ENCODE measurements at regions not wholly inside any gene's neighbourhood (a gene's known extent, or its start where the extent isn't known, plus 50 kb on each side); places are given as distances from the start of the nearest gene placed in this dataset.
"Not testable (repeated sequence)": the region's sequence is repeated elsewhere in the genome, so short reads cannot be mapped to it uniquely, and the experiment has no call there.

DNA sequence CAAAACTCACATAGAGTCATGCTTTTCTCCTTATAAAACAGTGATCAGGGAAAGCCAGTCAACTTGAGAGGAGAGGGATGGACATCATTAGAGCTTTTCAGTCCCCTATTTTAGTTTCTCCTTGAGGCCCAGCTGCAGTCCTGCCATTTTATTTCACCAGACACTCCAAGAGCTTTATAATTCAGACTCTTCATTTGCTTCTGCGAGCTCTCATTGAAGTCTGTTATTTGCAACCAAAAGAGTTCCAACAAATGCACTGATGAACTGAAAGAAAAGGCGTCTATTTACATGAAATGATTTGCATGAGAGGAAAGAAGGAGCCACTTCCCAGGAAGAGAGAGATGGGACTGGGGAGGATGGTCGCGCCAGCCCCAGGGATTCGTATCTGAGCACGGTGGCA, 86.8 kb downstream of the NDUFA12 start:
- H3K4me1 ChIP-seq (ENCODE audit: control insufficient read depth, insufficient read depth, low read length, unreplicated experiment): no peaks in the 10 kb centered on the region
- H3K27ac ChIP-seq (ENCODE audit: low read depth, low read length): no peak overlapping the region
- H3K79me2 ChIP-seq (ENCODE audit: control insufficient read depth, insufficient read depth, low read length, unreplicated experiment): no peaks in the 10 kb centered on the region
- no peak overlapping the region for H2AFZ ChIP-seq (ENCODE audit: low read length, unreplicated experiment)
- H3K27me3 ChIP-seq (ENCODE audit: insufficient read depth, low read length): peaks cover 9% of the 10 kb centered on the region; the same call in 1 of the 2 replicates
- H3K36me3 ChIP-seq (ENCODE audit: insufficient read depth, low read length): no peaks in the 10 kb centered on the region
- no peak overlapping the region for H3K4me3 ChIP-seq (ENCODE audit: low read depth, low read length)

DNA sequence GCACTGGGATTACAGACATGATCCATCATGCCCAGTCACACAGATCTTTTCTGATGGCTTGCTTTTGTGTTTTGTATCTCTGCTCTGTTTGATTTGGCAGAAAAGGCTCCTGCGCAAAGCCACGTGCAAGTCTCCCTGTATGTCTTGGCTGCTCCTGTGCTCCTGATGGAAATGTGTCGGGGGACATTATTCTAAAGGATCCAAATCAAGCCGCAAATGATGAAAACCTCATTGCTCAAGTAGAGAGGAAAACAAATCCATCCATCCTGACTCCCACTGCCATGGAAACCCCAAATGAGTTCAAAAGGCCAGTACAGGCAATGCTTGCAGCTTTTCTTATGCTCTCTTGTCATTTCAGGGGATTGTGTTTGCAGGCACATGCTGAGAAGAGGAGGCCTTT, 93.8 kb downstream of the NDUFA12 start:
- no peak overlapping the region for H3K4me3 ChIP-seq (ENCODE audit: low read depth, low read length)
- no peak overlapping the region for H2AFZ ChIP-seq (ENCODE audit: low read length, unreplicated experiment)
- no peak overlapping the region for H3K27ac ChIP-seq (ENCODE audit: low read depth, low read length)
- H3K27me3 ChIP-seq (ENCODE audit: insufficient read depth, low read length): peaks cover 46% of the 10 kb centered on the region
- no peaks in the 10 kb centered on the region for H3K36me3 ChIP-seq (ENCODE audit: insufficient read depth, low read length)
- H3K79me2 ChIP-seq (ENCODE audit: control insufficient read depth, insufficient read depth, low read length, unreplicated experiment): no peaks in the 10 kb centered on the region
- H3K4me1 ChIP-seq (ENCODE audit: control insufficient read depth, insufficient read depth, low read length, unreplicated experiment): no peaks in the 10 kb centered on the region

DNA sequence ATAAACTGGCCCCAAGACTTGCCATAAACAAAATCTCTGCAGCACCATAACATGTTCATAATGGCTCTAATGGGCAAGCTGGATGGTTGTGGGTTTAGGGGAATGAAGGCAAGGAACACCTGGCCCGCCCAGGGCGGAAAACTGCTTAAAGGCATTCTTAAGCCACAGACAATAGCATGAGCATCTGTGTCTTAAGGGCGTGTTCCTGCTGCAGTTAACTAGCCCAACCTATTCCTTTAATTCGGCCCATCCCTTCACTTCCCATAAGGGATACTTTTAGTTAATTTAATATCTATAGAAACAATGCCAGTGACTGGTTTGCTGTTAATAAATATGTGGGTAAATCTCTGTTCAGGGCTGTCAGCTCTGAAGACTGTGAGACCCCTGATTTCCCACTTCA, 97.7 kb downstream of the NDUFA12 start:
- not testable (repeated sequence) for H3K27ac ChIP-seq (ENCODE audit: low read depth, low read length); H3K4me3 ChIP-seq (ENCODE audit: low read depth, low read length); H3K36me3 ChIP-seq (ENCODE audit: insufficient read depth, low read length); H3K79me2 ChIP-seq (ENCODE audit: control insufficient read depth, insufficient read depth, low read length, unreplicated experiment); H3K4me1 ChIP-seq (ENCODE audit: control insufficient read depth, insufficient read depth, low read length, unreplicated experiment); H2AFZ ChIP-seq (ENCODE audit: low read length, unreplicated experiment)
- H3K27me3 ChIP-seq (ENCODE audit: insufficient read depth, low read length): peaks cover 34% of the 10 kb centered on the region

DNA sequence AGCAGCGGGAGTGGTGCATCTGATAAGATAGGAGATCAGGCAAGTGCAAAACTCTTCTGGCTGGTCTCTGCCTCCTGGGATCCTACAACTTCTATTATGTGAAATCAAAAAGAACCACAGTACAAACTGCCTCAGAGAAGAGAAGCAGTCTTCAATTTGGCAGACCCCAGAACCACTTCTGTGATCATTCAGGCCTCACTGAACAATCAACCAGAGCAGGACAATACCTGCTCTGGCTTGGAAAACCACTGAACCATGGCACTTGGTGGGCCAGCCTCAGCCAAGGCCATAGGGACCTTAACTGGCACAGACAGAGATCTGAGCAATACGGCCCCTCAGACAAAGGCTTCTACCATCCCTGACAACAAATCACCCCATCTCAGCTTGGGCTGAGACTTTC, 103.0 kb downstream of the NDUFA12 start:
- H3K27ac ChIP-seq (ENCODE audit: low read depth, low read length): no peak overlapping the region
- H3K4me3 ChIP-seq (ENCODE audit: low read depth, low read length): no peak overlapping the region
- H3K36me3 ChIP-seq (ENCODE audit: insufficient read depth, low read length): no peaks in the 10 kb centered on the region
- H3K79me2 ChIP-seq (ENCODE audit: control insufficient read depth, insufficient read depth, low read length, unreplicated experiment): no peaks in the 10 kb centered on the region
- peaks cover 16% of the 10 kb centered on the region; the same call in 1 of the 2 replicates for H3K27me3 ChIP-seq (ENCODE audit: insufficient read depth, low read length)
- H2AFZ ChIP-seq (ENCODE audit: low read length, unreplicated experiment): no peak overlapping the region
- no peaks in the 10 kb centered on the region for H3K4me1 ChIP-seq (ENCODE audit: control insufficient read depth, insufficient read depth, low read length, unreplicated experiment)

DNA sequence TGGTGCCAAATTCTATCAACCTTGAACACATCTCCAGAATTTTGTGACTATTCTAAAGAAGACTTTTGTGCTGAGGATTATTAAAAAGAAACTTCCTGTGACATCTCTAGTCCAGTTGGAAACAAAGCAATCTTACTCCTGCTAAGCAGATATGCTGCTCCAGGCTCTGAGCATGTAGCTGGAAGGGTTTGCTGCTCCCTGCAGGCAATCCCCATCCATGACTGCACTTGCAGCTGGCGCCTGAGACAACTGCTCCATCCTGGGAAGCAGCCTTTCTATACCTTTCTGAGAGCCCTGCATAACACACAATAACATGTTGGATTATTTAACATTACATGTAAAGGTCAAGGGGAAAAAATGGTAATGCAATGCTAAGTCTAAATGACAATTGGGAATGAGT, 105.1 kb downstream of the NDUFA12 start:
- Histone ChIP-seq H3K36me3 (ENCODE audit: insufficient read depth, low read length) (no peaks in the 10 kb centered on the region), H3K27me3 (ENCODE audit: insufficient read depth, low read length) (peaks cover 19% of the 10 kb centered on the region)

DNA sequence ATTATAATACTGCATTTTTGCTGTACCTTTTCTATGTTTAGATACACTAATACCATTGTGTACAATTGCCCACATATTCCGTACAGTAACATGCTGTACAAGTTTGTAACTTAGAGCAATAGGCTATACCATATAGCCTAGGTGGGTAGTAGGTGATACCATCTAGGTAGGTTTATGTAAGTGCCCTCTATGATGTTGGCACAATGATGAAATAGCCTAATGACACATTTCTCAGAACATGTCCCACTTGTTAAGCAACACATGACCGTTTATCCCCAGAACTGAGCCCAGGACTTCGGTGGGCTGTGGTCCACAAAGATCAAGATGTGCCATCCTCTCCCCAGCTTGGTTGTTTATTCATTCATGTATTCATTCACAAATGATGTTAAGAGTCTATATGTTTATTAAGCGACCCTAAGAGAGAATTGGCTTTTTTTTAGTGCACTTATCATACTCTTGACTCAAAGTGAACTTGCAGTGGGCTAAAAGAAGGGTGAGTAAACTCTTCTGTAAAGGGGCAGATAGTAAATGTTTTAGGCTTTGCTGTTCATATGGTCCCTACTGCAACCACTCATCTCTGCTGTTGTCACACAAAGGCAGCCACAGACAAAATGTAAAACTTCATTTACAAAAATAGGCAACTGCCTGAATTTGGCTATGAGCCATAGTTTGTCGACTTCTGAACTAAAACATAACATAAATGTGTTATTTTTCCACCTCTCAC, 110.8 kb downstream of the NDUFA12 start:
- Histone ChIP-seq H3K27ac (ENCODE audit: low read depth, low read length) (no peak overlapping the region), H3K4me3 (ENCODE audit: low read depth, low read length) (no peak overlapping the region), H3K27me3 (ENCODE audit: insufficient read depth, low read length) (peaks cover 15% of the 10 kb centered on the region), H3K79me2 (ENCODE audit: control insufficient read depth, insufficient read depth, low read length, unreplicated experiment) (no peaks in the 10 kb centered on the region), H3K4me1 (ENCODE audit: control insufficient read depth, insufficient read depth, low read length, unreplicated experiment) (no peaks in the 10 kb centered on the region), H3K36me3 (ENCODE audit: insufficient read depth, low read length) (no peaks in the 10 kb centered on the region), H2AFZ (ENCODE audit: low read length, unreplicated experiment) (no peak overlapping the region)

More for the DNA sequence above, 105.1 kb downstream of the NDUFA12 start:
- Histone ChIP-seq H2AFZ (ENCODE audit: low read length, unreplicated experiment) (no peak overlapping the region), H3K4me1 (ENCODE audit: control insufficient read depth, insufficient read depth, low read length, unreplicated experiment) (no peaks in the 10 kb centered on the region), H3K27ac (ENCODE audit: low read depth, low read length) (no peak overlapping the region), H3K79me2 (ENCODE audit: control insufficient read depth, insufficient read depth, low read length, unreplicated experiment) (no peaks in the 10 kb centered on the region), H3K4me3 (ENCODE audit: low read depth, low read length) (no peak overlapping the region)

DNA sequence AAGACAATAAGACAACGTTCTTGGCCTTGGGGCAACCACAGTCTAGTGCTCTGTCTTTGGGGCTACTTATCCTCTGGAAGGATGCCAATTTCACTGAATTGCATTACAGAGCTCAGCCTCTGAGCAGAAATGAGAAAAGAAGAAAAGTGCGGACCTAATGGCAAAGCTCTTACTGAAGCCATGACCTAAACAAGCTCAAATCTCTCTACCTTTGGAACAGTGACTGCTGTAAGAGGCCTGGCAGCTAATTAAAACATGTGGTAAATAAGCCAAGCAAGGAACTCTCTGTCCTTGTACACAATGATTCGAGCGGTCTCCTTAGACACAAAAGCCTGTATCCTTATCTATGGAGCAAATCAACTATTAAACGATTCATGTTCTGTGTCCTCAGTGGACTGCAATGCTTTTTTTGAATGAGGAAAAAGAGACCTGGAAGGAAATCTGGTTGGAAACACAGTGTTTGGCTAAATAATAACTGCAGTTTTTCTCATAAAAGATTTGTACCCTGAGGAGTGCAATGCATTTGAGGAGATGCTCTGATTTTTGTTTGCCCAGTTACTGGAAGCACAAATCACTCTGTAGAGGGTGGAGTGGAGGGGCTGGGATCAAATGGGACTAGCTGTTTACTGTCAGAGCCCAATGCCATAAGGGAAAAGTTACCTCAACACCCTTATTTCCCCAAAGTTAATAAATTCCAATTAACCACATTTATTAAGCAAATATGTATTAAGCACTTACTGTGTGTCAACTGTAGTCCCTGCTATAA, 113.9 kb downstream of the NDUFA12 start:
- H3K36me3 ChIP-seq (ENCODE audit: insufficient read depth, low read length): no peaks in the 10 kb centered on the region
- no peaks in the 10 kb centered on the region for H3K79me2 ChIP-seq (ENCODE audit: control insufficient read depth, insufficient read depth, low read length, unreplicated experiment)
- peaks cover 30% of the 10 kb centered on the region for H3K27me3 ChIP-seq (ENCODE audit: insufficient read depth, low read length)
- no peak overlapping the region for H2AFZ ChIP-seq (ENCODE audit: low read length, unreplicated experiment)
- no peak overlapping the region for H3K27ac ChIP-seq (ENCODE audit: low read depth, low read length)
- no peak overlapping the region for H3K4me3 ChIP-seq (ENCODE audit: low read depth, low read length)
- H3K4me1 ChIP-seq (ENCODE audit: control insufficient read depth, insufficient read depth, low read length, unreplicated experiment): no peaks in the 10 kb centered on the region

DNA sequence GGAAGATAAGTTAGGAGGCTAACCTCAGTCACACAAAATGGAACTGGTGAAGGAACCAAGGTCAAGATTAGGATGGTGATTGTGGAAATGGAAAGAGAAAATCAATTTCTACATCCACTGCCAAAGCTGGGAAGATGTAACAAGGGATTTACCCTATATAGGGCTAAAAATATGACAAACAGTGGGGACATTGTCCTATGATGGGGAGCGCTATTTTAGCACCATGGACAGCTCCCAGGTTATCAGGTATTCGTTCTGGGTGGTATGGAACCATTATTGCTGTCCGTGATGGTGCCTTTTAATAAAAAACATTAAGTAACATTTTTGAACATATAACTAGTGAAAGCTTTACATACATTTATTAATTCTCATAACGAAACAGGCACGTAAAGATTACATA, 124.0 kb downstream of the NDUFA12 start:
- no peak overlapping the region for H3K4me3 ChIP-seq (ENCODE audit: low read depth, low read length)
- no peaks in the 10 kb centered on the region for H3K36me3 ChIP-seq (ENCODE audit: insufficient read depth, low read length)
- H2AFZ ChIP-seq (ENCODE audit: low read length, unreplicated experiment): no peak overlapping the region
- H3K27me3 ChIP-seq (ENCODE audit: insufficient read depth, low read length): peaks cover 61% of the 10 kb centered on the region
- no peak overlapping the region for H3K27ac ChIP-seq (ENCODE audit: low read depth, low read length)
- no peaks in the 10 kb centered on the region for H3K4me1 ChIP-seq (ENCODE audit: control insufficient read depth, insufficient read depth, low read length, unreplicated experiment)
- no peaks in the 10 kb centered on the region for H3K79me2 ChIP-seq (ENCODE audit: control insufficient read depth, insufficient read depth, low read length, unreplicated experiment)

DNA sequence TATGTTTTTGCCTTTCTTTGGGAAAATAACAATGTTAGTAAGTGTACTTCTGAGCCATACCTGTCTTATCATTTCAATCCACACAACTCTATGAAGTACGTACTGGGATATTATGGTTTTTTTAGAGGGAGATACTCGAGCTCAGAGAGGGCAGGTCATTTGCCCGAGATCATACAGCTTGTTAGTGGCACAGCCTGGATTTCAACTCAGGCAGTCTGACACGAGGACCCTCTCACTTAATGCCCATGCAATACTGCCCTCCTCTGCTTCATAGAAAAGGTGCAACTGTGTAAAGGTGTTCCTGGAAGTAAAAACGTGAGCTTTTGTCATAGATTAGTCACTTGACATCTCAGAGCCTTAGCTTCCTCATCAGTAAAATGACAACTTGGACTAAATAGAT, 128.0 kb downstream of the NDUFA12 start:
- Histone ChIP-seq H3K27me3 (ENCODE audit: insufficient read depth, low read length) (peaks cover 80% of the 10 kb centered on the region), H3K27ac (ENCODE audit: low read depth, low read length) (no peak overlapping the region), H3K36me3 (ENCODE audit: insufficient read depth, low read length) (no peaks in the 10 kb centered on the region), H3K79me2 (ENCODE audit: control insufficient read depth, insufficient read depth, low read length, unreplicated experiment) (no peaks in the 10 kb centered on the region), H3K4me3 (ENCODE audit: low read depth, low read length) (no peak overlapping the region), H3K4me1 (ENCODE audit: control insufficient read depth, insufficient read depth, low read length, unreplicated experiment) (no peaks in the 10 kb centered on the region), H2AFZ (ENCODE audit: low read length, unreplicated experiment) (no peak overlapping the region)

DNA sequence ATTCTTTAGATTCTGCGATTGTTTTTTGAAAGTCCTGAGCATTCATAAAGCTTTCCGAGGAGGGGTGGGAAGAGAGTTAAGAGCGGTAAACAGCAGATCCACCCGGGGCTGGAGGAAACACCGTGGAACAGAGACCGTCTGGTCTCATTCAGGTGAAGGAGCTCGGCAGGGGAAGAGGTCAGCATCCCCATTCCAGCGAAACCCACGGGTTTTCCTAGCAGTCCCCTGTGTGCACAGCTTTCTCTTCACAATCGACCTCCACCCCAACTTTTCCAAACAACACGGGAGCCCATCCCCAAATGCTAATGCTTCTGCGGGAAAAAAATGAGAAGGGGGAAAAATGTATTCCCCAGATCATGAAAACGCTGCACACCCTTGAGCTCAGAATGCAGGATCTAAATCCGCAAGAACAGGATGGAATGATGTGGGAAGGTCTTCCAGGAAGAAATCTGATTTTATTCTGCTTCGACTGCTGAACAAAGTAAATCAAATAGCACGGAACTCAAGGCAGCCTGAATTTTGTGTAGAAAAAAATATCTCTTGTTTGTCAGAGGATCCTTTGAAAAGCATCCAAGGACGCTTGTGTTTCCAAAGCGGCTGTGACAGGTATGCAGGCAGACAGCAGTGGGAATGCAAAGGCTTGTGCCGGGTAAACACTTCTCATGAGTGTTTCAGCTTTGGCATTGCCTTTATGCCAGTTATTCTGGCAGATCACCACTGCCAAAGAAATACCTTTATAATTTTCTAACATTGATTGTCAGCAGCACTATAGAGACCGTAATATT, 128.8 kb downstream of the NDUFA12 start:
- Histone ChIP-seq H3K4me3 (ENCODE audit: low read depth, low read length) (no peak overlapping the region), H3K27me3 (ENCODE audit: insufficient read depth, low read length) (peaks cover 80% of the 10 kb centered on the region)

More for the DNA sequence above, 128.8 kb downstream of the NDUFA12 start:
- H2AFZ ChIP-seq (ENCODE audit: low read length, unreplicated experiment): no peak overlapping the region
- no peaks in the 10 kb centered on the region for H3K4me1 ChIP-seq (ENCODE audit: control insufficient read depth, insufficient read depth, low read length, unreplicated experiment)
- no peaks in the 10 kb centered on the region for H3K36me3 ChIP-seq (ENCODE audit: insufficient read depth, low read length)
- H3K27ac ChIP-seq (ENCODE audit: low read depth, low read length): no peak overlapping the region
- no peaks in the 10 kb centered on the region for H3K79me2 ChIP-seq (ENCODE audit: control insufficient read depth, insufficient read depth, low read length, unreplicated experiment)
